ENCODE measurements at regions not wholly inside any gene's neighbourhood (a gene's known extent, or its start where the extent isn't known, plus 50 kb on each side); places are given as distances from the start of the nearest gene placed in this dataset.

GRCh38 chr4:22574880-22575279 lies 59.0 kb upstream of the ADGRA3 start:
- TF ChIP-seq CTCF (conservative IDR thresholded peaks at IDR 0.05 in 1 of 2, IDR thresholded peaks at IDR 0.05 in 1 of 2; ENCODE audit: low read depth in 1 of 2, low read length in 2 of 2), result no peak
- no peak for TF ChIP-seq EZH2 (IDR thresholded peaks at IDR 0.05; ENCODE audit: low read length, missing control alignments)

All from fibroblast of lung (primary cell).